HCT116 (cell line): ENCODE measurements at regions not wholly inside any gene's neighbourhood (a gene's known extent, or its start where the extent isn't known, plus 50 kb on each side); places are given as distances from the start of the nearest gene placed in this dataset.
"Not testable (repeated sequence)": the region's sequence is repeated elsewhere in the genome, so short reads cannot be mapped to it uniquely, and the experiment has no call there.

Source experiments
- ATAC-seq: fragments of 200-7000 bp; cut with Tn5 transposase; 2 replicates; pipeline ENCODE4 v1.9.1; 2020; ENCODE audit warnings: mild to moderate bottlenecking, moderate library complexity
- BruUV-seq: library from RNA; stranded (reverse); fragments of 400-500 nt; replicated peaks from 2 replicates; lab custom pipeline; 2021; lab: Mats Ljungman, UMichigan
- CTCF ChIA-PET: fragments of 300-600 bp; sonication (Branson Sonifier 250); formaldehyde crosslinking; loops from one replicate; lab custom pipeline; 2021; ENCODE audit warnings: antibody characterized with exemption; lab: Charles Lee
- POLR2A ChIA-PET: fragments of 300-600, 350-600 bp; sonication (Branson Sonifier 250); formaldehyde crosslinking; loops from one replicate; lab custom pipeline; 2021; ENCODE audit warnings: antibody characterized with exemption; lab: Charles Lee
- RAD21 ChIA-PET, 2 experiments: fragments of 300-600 bp; sonication (Branson Sonifier 250); formaldehyde crosslinking; loops; one replicate each; lab custom pipeline; 2023; ENCODE audit warnings: low total read pairs in 2 of 2; ENCODE audit not compliant: uncharacterized antibody in 2 of 2, unreplicated experiment in 2 of 2, low non-redundant PET in 1 of 2; lab: Charles Lee
- DNase-seq: peaks from one replicate; pipeline ENCODE4 v3.0.0-alpha.2; 2010; ENCODE audit warnings: low read depth, low spot score
- H2AFZ ChIP-seq: fragments of 200-600 bp; shearing (Covaris generic), sonication (generic); 2 replicates; pipeline ENCODE4 v1.6.1; 2017; ENCODE audit warnings: low read depth, mixed run types, mixed read lengths, antibody characterized with exemption, low read length; ENCODE audit not compliant: poor library complexity, severe bottlenecking
- H3K27ac ChIP-seq: 2 replicates; pipeline ENCODE4 v1.5.1; 2012; ENCODE audit warnings: low read depth, low read length
- H3K27me3 ChIP-seq: fragments of 200-600 bp; sonication (generic); 2 replicates; pipeline ENCODE4 v1.6.1; 2016; ENCODE audit warnings: mixed run types, low read length, mixed read lengths; ENCODE audit not compliant: insufficient read depth
- H3K36me3 ChIP-seq, 2 experiments: fragments of 200-500 bp in 1 of 2; fragments of 200-600 bp in 1 of 2; sonication (Bioruptor generic) in 1 of 2; sonication (generic) in 1 of 2; 2 replicates each; pipeline versions ENCODE4 v1.5.1 to v1.6.1; 2014 to 2016; ENCODE audit warnings: low read length in 2 of 2, inconsistent platforms in 1 of 2, mixed read lengths in 1 of 2, mixed run types in 1 of 2; ENCODE audit not compliant: insufficient read depth in 2 of 2, control insufficient read depth in 1 of 2
- H3K4me1 ChIP-seq, 2 experiments: fragments of 200-600 bp in 1 of 2; sonication (generic) in 1 of 2; 2 replicates each; pipeline versions ENCODE4 v1.5.1 to v1.6.1; 2012 to 2017; ENCODE audit warnings: low read length in 2 of 2, inconsistent platforms in 1 of 2, mild to moderate bottlenecking in 1 of 2, mixed read lengths in 1 of 2, mixed run types in 1 of 2, moderate library complexity in 1 of 2; ENCODE audit not compliant: insufficient read depth in 2 of 2, control insufficient read depth in 1 of 2
- H3K4me2 ChIP-seq: fragments of 200-600 bp; sonication (generic); 2 replicates; pipeline ENCODE4 v1.6.1; 2017; ENCODE audit warnings: mixed run types, low read length, mixed read lengths
- H3K4me3 ChIP-seq, 2 experiments: fragments of 200-600 bp in 1 of 2; sonication (generic) in 1 of 2; replicated peaks in 1 of 2; 2 replicates each; pipeline ENCODE4 v1.5.1; 2011 to 2016; ENCODE audit warnings: low read length in 2 of 2, control low read depth in 1 of 2, low read depth in 1 of 2, mild to moderate bottlenecking in 1 of 2, mixed read lengths in 1 of 2, mixed run types in 1 of 2
- H3K79me2 ChIP-seq: fragments of 200-600 bp; sonication (generic); 2 replicates; pipeline ENCODE4 v1.6.1; 2017; ENCODE audit warnings: mild to moderate bottlenecking, mixed run types, low read length, moderate library complexity, mixed read lengths; ENCODE audit not compliant: insufficient read depth
- H3K9ac ChIP-seq: fragments of 200-600 bp; sonication (generic); 2 replicates; pipeline ENCODE4 v1.6.1; 2016; ENCODE audit warnings: low read length, mixed read lengths
- H3K9me2 ChIP-seq: fragments of 200-600 bp; sonication (generic), shearing (Covaris generic); 2 replicates; pipeline ENCODE4 v1.6.1; 2017; ENCODE audit warnings: mixed run types, mild to moderate bottlenecking, moderate library complexity; ENCODE audit not compliant: insufficient read depth
- H3K9me3 ChIP-seq, 2 experiments: fragments of 200-500 bp in 1 of 2; fragments of 200-600 bp in 1 of 2; sonication (Bioruptor generic) in 1 of 2; sonication (generic) in 1 of 2; 2 replicates each; pipeline ENCODE4 v1.6.1; 2014 to 2017; ENCODE audit warnings: low read length in 2 of 2, mixed read lengths in 2 of 2, inconsistent platforms in 1 of 2, low read depth in 1 of 2, mild to moderate bottlenecking in 1 of 2, mixed run types in 1 of 2, moderate library complexity in 1 of 2; ENCODE audit not compliant: control insufficient read depth in 1 of 2, insufficient read depth in 1 of 2
- H4K20me1 ChIP-seq: fragments of 200-600 bp; sonication (generic), shearing (Covaris generic); 2 replicates; pipeline ENCODE4 v1.6.1; 2017; ENCODE audit warnings: mixed run types, mild to moderate bottlenecking, moderate library complexity; ENCODE audit not compliant: insufficient read depth
- intact Hi-C: fragments of 100-400 bp; cut with micrococcal nuclease; formaldehyde crosslinking; loops from 2 replicates; pipeline ENCODE4 v1.10.0; 2022

- H3K27ac ChIP-seq, H2AFZ ChIP-seq, DNase-seq, H3K4me1 ChIP-seq, CTCF ChIA-PET, BruUV-seq, POLR2A ChIA-PET, H3K27me3 ChIP-seq, H3K9me3 ChIP-seq, H3K36me3 ChIP-seq, H3K4me3 ChIP-seq, H4K20me1 ChIP-seq, ATAC-seq, RAD21 ChIA-PET, intact Hi-C loops, H3K9me2 ChIP-seq, H3K4me2 ChIP-seq, H3K79me2 ChIP-seq, H3K9ac ChIP-seq: not testable (repeated sequence)
Observed at GRCh38 chr14:105592646-105593045, 66.3 kb downstream of the TMEM121 start.

GRCh38 chr14:105595346-105595745 is 69.0 kb downstream of the TMEM121 start:
- CTCF ChIA-PET, H4K20me1 ChIP-seq, BruUV-seq, H3K4me3 ChIP-seq, H3K9ac ChIP-seq, H3K4me1 ChIP-seq, DNase-seq, POLR2A ChIA-PET, H3K9me3 ChIP-seq, H3K9me2 ChIP-seq, ATAC-seq, H3K27ac ChIP-seq, H3K36me3 ChIP-seq, H3K79me2 ChIP-seq, H3K4me2 ChIP-seq, intact Hi-C loops, RAD21 ChIA-PET, H2AFZ ChIP-seq, H3K27me3 ChIP-seq: not testable (repeated sequence)

- H3K4me2 ChIP-seq, RAD21 ChIA-PET: not testable (repeated sequence)
Observed at GRCh38 chr14:105596374-105596773, 70.0 kb downstream of the TMEM121 start.

GRCh38 chr14:105598040-105598763 is 71.8 kb downstream of the TMEM121 start:
- H2AFZ ChIP-seq, CTCF ChIA-PET, H3K9me3 ChIP-seq, POLR2A ChIA-PET, BruUV-seq, H3K79me2 ChIP-seq, intact Hi-C loops, H3K36me3 ChIP-seq, H4K20me1 ChIP-seq, H3K27ac ChIP-seq, ATAC-seq, H3K27me3 ChIP-seq, DNase-seq, H3K9me2 ChIP-seq, H3K4me3 ChIP-seq, RAD21 ChIA-PET, H3K4me2 ChIP-seq, H3K9ac ChIP-seq: not testable (repeated sequence)
- peaks cover 0 to 14% of the 10 kb centered on the region in 2 experiments; a peak in 3 of 4 replicates for H3K4me1 ChIP-seq

More at GRCh38 chr14:105596374-105596773, 70.0 kb downstream of the TMEM121 start:
- ATAC-seq, H3K9me3 ChIP-seq, POLR2A ChIA-PET, intact Hi-C loops, H2AFZ ChIP-seq, H3K9ac ChIP-seq, H3K27me3 ChIP-seq, H3K79me2 ChIP-seq, DNase-seq, H3K9me2 ChIP-seq, H3K4me1 ChIP-seq, H4K20me1 ChIP-seq, H3K36me3 ChIP-seq, CTCF ChIA-PET, BruUV-seq, H3K4me3 ChIP-seq, H3K27ac ChIP-seq: not testable (repeated sequence)
